Astrocyte (in vitro differentiated cells and primary cell): ENCODE measurements at regions not wholly inside any gene's neighbourhood (a gene's known extent, or its start where the extent isn't known, plus 50 kb on each side); places are given as distances from the start of the nearest gene placed in this dataset.
"Not testable (repeated sequence)": the region's sequence is repeated elsewhere in the genome, so short reads cannot be mapped to it uniquely, and the experiment has no call there.

Experiments used
- DNase-seq: peaks from one replicate; pipeline ENCODE4 v3.0.0-alpha.2; 2010; ENCODE audit warnings: low read depth
- FAIRE-seq: peaks from 2 replicates; lab custom pipeline; 2011; peaks lifted over from hg19 to GRCh38; lab: Jason Lieb, UNC
- H2AFZ ChIP-seq: 2 replicates; pipeline ENCODE4 v1.6.0; 2012; ENCODE audit warnings: low read depth, low read length, inconsistent platforms
- H3K27ac ChIP-seq: 2 replicates; pipeline ENCODE4 v1.5.1; 2011; ENCODE audit warnings: low read depth, low read length, inconsistent platforms
- H3K27me3 ChIP-seq: 2 replicates; pipeline ENCODE4 v1.6.0; 2011; ENCODE audit warnings: low read length, inconsistent platforms; ENCODE audit not compliant: insufficient read depth
- H3K36me3 ChIP-seq: 2 replicates; pipeline ENCODE4 v1.5.1; 2011; ENCODE audit warnings: low read length, inconsistent platforms; ENCODE audit not compliant: insufficient read depth
- H3K4me1 ChIP-seq: 2 replicates; pipeline ENCODE4 v1.5.1; 2011; ENCODE audit warnings: low read length, inconsistent platforms; ENCODE audit not compliant: insufficient read depth
- H3K4me2 ChIP-seq: 2 replicates; pipeline ENCODE4 v1.6.0; 2012; ENCODE audit warnings: low read length, inconsistent platforms
- H3K4me3 ChIP-seq: 2 replicates; pipeline ENCODE4 v1.5.1; 2011; ENCODE audit warnings: low read depth, mild to moderate bottlenecking, low read length, inconsistent platforms; ENCODE audit not compliant: insufficient read depth
- H3K79me2 ChIP-seq: 2 replicates; pipeline ENCODE4 v1.6.0; 2012; ENCODE audit warnings: mild to moderate bottlenecking, low read length, inconsistent platforms; ENCODE audit not compliant: insufficient read depth
- H3K9ac ChIP-seq: 2 replicates; pipeline ENCODE4 v1.6.0; 2012; ENCODE audit warnings: mild to moderate bottlenecking, low read length, inconsistent platforms
- H3K9me3 ChIP-seq: 2 replicates; pipeline ENCODE4 v1.5.1; 2012; ENCODE audit warnings: low read depth, mild to moderate bottlenecking, low read length, inconsistent platforms; ENCODE audit not compliant: insufficient read depth
- H4K20me1 ChIP-seq: 2 replicates; pipeline ENCODE4 v1.6.0; 2012; ENCODE audit warnings: low read length, inconsistent platforms; ENCODE audit not compliant: insufficient read depth
- H3K27ac Mint-ChIP-seq: one replicate; pipeline ENCODE4 v1.8.0; 2021; ENCODE audit warnings: mild to moderate bottlenecking, mixed read lengths; ENCODE audit not compliant: unreplicated experiment
- H3K27me3 Mint-ChIP-seq: one replicate; pipeline ENCODE4 v1.8.0; 2021; ENCODE audit warnings: low read depth, mixed read lengths; ENCODE audit not compliant: unreplicated experiment
- H3K36me3 Mint-ChIP-seq: one replicate; pipeline ENCODE4 v1.8.0; 2021; ENCODE audit warnings: low read depth, mixed read lengths; ENCODE audit not compliant: unreplicated experiment
- H3K4me1 Mint-ChIP-seq: one replicate; pipeline ENCODE4 v1.8.0; 2021; ENCODE audit warnings: low read depth, mixed read lengths; ENCODE audit not compliant: unreplicated experiment
- H3K4me3 Mint-ChIP-seq: one replicate; pipeline ENCODE4 v1.8.0; 2021; ENCODE audit warnings: mild to moderate bottlenecking, moderate library complexity, mixed read lengths; ENCODE audit not compliant: unreplicated experiment
- H3K9me3 Mint-ChIP-seq: one replicate; pipeline ENCODE4 v1.8.0; 2021; ENCODE audit warnings: mild to moderate bottlenecking, mixed read lengths; ENCODE audit not compliant: unreplicated experiment
- CTCF ChIP-seq: IDR thresholded peaks from 2 replicates; pipeline ENCODE4 v1.5.1; 2011; ENCODE audit warnings: low read depth, mild to moderate bottlenecking, inconsistent platforms, low read length, moderate library complexity; ENCODE audit not compliant: insufficient read depth
- EZH2 ChIP-seq: IDR thresholded peaks from 2 replicates; pipeline ENCODE4 v1.6.1; 2012; ENCODE audit warnings: mild to moderate bottlenecking, low read length, inconsistent platforms; ENCODE audit not compliant: insufficient read depth

- Mint-ChIP-seq H3K27me3 (no peaks in the 10 kb centered on the region), H3K9me3 (peaks cover 32% of the 10 kb centered on the region), H3K4me1 (no peaks in the 10 kb centered on the region), H3K4me3 (no peak overlapping the region), H3K36me3 (peaks cover 3% of the 10 kb centered on the region), H3K27ac (no peak overlapping the region)
- H4K20me1 ChIP-seq: no peaks in the 10 kb centered on the region
- H3K4me2 ChIP-seq: no peak overlapping the region
- H3K79me2 ChIP-seq: no peaks in the 10 kb centered on the region
- no peak overlapping the region for H2AFZ ChIP-seq
- DNase-seq: no peak
- no peak overlapping the region for H3K4me3 ChIP-seq
- no peaks in the 10 kb centered on the region for H3K27me3 ChIP-seq
- no peak overlapping the region for H3K27ac ChIP-seq
- H3K4me1 ChIP-seq: no peaks in the 10 kb centered on the region
- H3K9me3 ChIP-seq: peaks cover 26% of the 10 kb centered on the region
- no peak overlapping the region for H3K9ac ChIP-seq
- no peak for FAIRE-seq
- no peak for TF ChIP-seq EZH2
- TF ChIP-seq CTCF: no peak
- no peaks in the 10 kb centered on the region for H3K36me3 ChIP-seq
Observed at GRCh38 chr22:11626422-11626773, 3901.6 kb upstream of the OR11H1 start.

DNA sequence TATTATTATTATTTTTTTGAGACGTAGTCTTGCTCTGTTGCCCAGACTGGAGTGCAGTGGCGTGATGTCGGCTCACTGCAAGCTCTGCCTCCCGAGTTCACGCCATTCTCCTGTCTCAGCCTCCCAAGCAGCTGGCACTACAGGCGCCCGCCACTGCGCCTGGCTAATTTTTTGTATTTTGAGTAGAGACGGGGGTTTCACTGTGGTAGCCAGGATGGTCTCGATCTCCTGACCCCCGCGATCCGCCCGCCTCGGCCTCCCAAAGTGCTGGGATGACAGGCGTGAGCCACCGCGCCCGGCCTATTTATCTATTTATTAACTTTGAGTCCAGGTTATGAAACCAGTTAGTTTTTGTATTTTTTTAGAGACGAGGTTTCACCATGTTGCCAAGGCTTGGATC, 3901.0 kb upstream of the OR11H1 start:
- not testable (repeated sequence) for H3K27ac Mint-ChIP-seq, H3K36me3 ChIP-seq, H3K79me2 ChIP-seq, H2AFZ ChIP-seq, H3K4me1 Mint-ChIP-seq, H3K27me3 Mint-ChIP-seq, FAIRE-seq, H3K4me2 ChIP-seq, H3K36me3 Mint-ChIP-seq, H3K27me3 ChIP-seq, DNase-seq, H3K4me1 ChIP-seq, H3K4me3 ChIP-seq, H3K9ac ChIP-seq, H3K27ac ChIP-seq, H3K4me3 Mint-ChIP-seq, H4K20me1 ChIP-seq
- H3K9me3 ChIP-seq: peaks cover 23% of the 10 kb centered on the region
- peaks cover 32% of the 10 kb centered on the region for H3K9me3 Mint-ChIP-seq

GRCh38 chr22:11627436-11627797, 3900.6 kb upstream of the OR11H1 start:
- H3K4me1 Mint-ChIP-seq: no peaks in the 10 kb centered on the region
- H3K9me3 ChIP-seq: peaks cover 23% of the 10 kb centered on the region
- DNase-seq (no peak), FAIRE-seq (no peak)
- H3K27ac ChIP-seq: no peak overlapping the region
- no peaks in the 10 kb centered on the region for H3K36me3 ChIP-seq
- peaks cover 30% of the 10 kb centered on the region for H3K9me3 Mint-ChIP-seq
- TF ChIP-seq CTCF (no peak), EZH2 (no peak)
- no peaks in the 10 kb centered on the region for H3K79me2 ChIP-seq
- no peaks in the 10 kb centered on the region for H3K27me3 Mint-ChIP-seq
- no peaks in the 10 kb centered on the region for H4K20me1 ChIP-seq
- H3K4me2 ChIP-seq: no peak overlapping the region
- H3K36me3 Mint-ChIP-seq: peaks cover 3% of the 10 kb centered on the region
- H3K4me3 ChIP-seq: no peak overlapping the region
- no peak overlapping the region for H3K9ac ChIP-seq
- no peak overlapping the region for H3K4me3 Mint-ChIP-seq
- no peaks in the 10 kb centered on the region for H3K27me3 ChIP-seq
- H2AFZ ChIP-seq: no peak overlapping the region
- H3K27ac Mint-ChIP-seq: no peak overlapping the region
- no peaks in the 10 kb centered on the region for H3K4me1 ChIP-seq
